ENCODE measurements at regions not wholly inside any gene's neighbourhood (a gene's known extent, or its start where the extent isn't known, plus 50 kb on each side); places are given as distances from the start of the nearest gene placed in this dataset.

GRCh38 chr20:60064554-60065196 lies 106.5 kb downstream of the CDH26 start:
- no peak overlapping the region for H3K9ac ChIP-seq (ENCODE audit: insufficient read depth in 1 of 2, low read length in 2 of 2)
- peaks cover 0 to 47% (median 13%) of the 10 kb centered on the region in 5 donors for H3K4me1 ChIP-seq (ENCODE audit: control insufficient read depth in 5 of 5, insufficient read depth in 5 of 5, low read length in 5 of 5)
- H3K36me3 ChIP-seq (ENCODE audit: control insufficient read depth in 4 of 4, insufficient read depth in 4 of 4, low read length in 4 of 4), result no peaks in the 10 kb centered on the region
- no peak for DNase-seq
- TF ChIP-seq CTCF (IDR thresholded peaks at IDR 0.05; ENCODE audit: control extremely low read depth, extremely low read depth), result no peak
- no peaks in the 10 kb centered on the region for H3K27me3 ChIP-seq (ENCODE audit: control insufficient read depth in 3 of 3, insufficient read depth in 3 of 3, low read length in 2 of 3)
- H3K9me3 ChIP-seq (ENCODE audit: control insufficient read depth in 4 of 4, insufficient read depth in 3 of 4, low read length in 3 of 4), result peaks cover 0 to 2% (median 0%) of the 10 kb centered on the region in 4 donors
- 74 to 75% methylated on average over 4 of the region's 4 CpGs for WGBS, 2 donors
- no peak for ATAC-seq (ENCODE audit: insufficient read depth, low FRiP score)
- no peak overlapping the region for H3K4me3 ChIP-seq
- no peak overlapping the region for H3K27ac ChIP-seq (ENCODE audit: low read depth in 1 of 2, low read length in 1 of 2)

- WGBS, 2 donors, result 89 to 91% methylated on average over 9 of the region's 9 CpGs
- no peaks in the 10 kb centered on the region for H3K36me3 ChIP-seq (ENCODE audit: control insufficient read depth in 4 of 4, insufficient read depth in 4 of 4, low read length in 4 of 4)
Measured at GRCh38 chr20:60065741-60066437, 107.7 kb downstream of the CDH26 start.

GRCh38 chr20:60066438-60066823 lies 108.2 kb downstream of the CDH26 start:
- peak in 1 of 3 donors; percentile 47 for DNase-seq
- 67 to 77% methylated on average over 7 of the region's 7 CpGs for WGBS, 2 donors
- no peaks in the 10 kb centered on the region for H3K36me3 ChIP-seq (ENCODE audit: control insufficient read depth in 4 of 4, insufficient read depth in 4 of 4, low read length in 4 of 4)
- no peaks in the 10 kb centered on the region for H3K27me3 ChIP-seq (ENCODE audit: control insufficient read depth in 3 of 3, insufficient read depth in 3 of 3, low read length in 2 of 3)
- H3K4me1 ChIP-seq (ENCODE audit: control insufficient read depth in 5 of 5, insufficient read depth in 5 of 5, low read length in 5 of 5), result peaks cover 0 to 56% (median 13%) of the 10 kb centered on the region in 5 donors
- H3K9me3 ChIP-seq (ENCODE audit: control insufficient read depth in 4 of 4, insufficient read depth in 3 of 4, low read length in 3 of 4), result peaks cover 0 to 2% (median 0%) of the 10 kb centered on the region in 4 donors
- no peak overlapping the region for H3K9ac ChIP-seq (ENCODE audit: insufficient read depth in 1 of 2, low read length in 2 of 2)
- H3K27ac ChIP-seq (ENCODE audit: low read depth in 1 of 2, low read length in 1 of 2), result no peak overlapping the region
- no peak for TF ChIP-seq CTCF (IDR thresholded peaks at IDR 0.05; ENCODE audit: control extremely low read depth, extremely low read depth)
- no peak overlapping the region for H3K4me3 ChIP-seq
- no peak for ATAC-seq (ENCODE audit: insufficient read depth, low FRiP score)

More at GRCh38 chr20:60065741-60066437, 107.7 kb downstream of the CDH26 start:
- Histone ChIP-seq H3K9ac (ENCODE audit: insufficient read depth in 1 of 2, low read length in 2 of 2) (no peak overlapping the region), H3K4me1 (ENCODE audit: control insufficient read depth in 5 of 5, insufficient read depth in 5 of 5, low read length in 5 of 5) (peaks cover 0 to 56% (median 13%) of the 10 kb centered on the region in 5 donors), H3K27ac (ENCODE audit: low read depth in 1 of 2, low read length in 1 of 2) (no peak overlapping the region), H3K4me3 (no peak overlapping the region), H3K27me3 (ENCODE audit: control insufficient read depth in 3 of 3, insufficient read depth in 3 of 3, low read length in 2 of 3) (no peaks in the 10 kb centered on the region), H3K9me3 (ENCODE audit: control insufficient read depth in 4 of 4, insufficient read depth in 3 of 4, low read length in 3 of 4) (peaks cover 0 to 2% (median 0%) of the 10 kb centered on the region in 4 donors)
- no peak for ATAC-seq (ENCODE audit: insufficient read depth, low FRiP score)
- no peak for TF ChIP-seq CTCF (IDR thresholded peaks at IDR 0.05; ENCODE audit: control extremely low read depth, extremely low read depth)
- DNase-seq, result no peak

All from lung (tissue), 11 donors.